WTC11 (cell line): ENCODE measurements at regions not wholly inside any gene's neighbourhood (a gene's known extent, or its start where the extent isn't known, plus 50 kb on each side); places are given as distances from the start of the nearest gene placed in this dataset.

Experiments
- ATAC-seq: fragments of 200-7000 bp; cut with Tn5 transposase; 2 replicates; pipeline ENCODE4 v1.10.0; 2021; ENCODE audit warnings: mild to moderate bottlenecking, moderate library complexity
- CTCF ChIA-PET: fragments of 300-600 bp; sonication (Branson Sonifier 250); formaldehyde crosslinking; loops from one replicate; lab custom pipeline; 2021; ENCODE audit warnings: antibody characterized with exemption; lab: Charles Lee
- POLR2A ChIA-PET: fragments of 350-600 bp; sonication (Branson Sonifier 250); formaldehyde crosslinking; loops from one replicate; lab custom pipeline; 2021; ENCODE audit warnings: antibody characterized with exemption; lab: Charles Lee
- DNase-seq: peaks from one replicate; pipeline ENCODE4 v3.0.0; 2021; ENCODE audit warnings: low spot score
- H3K27ac Mint-ChIP-seq: 2 replicates; pipeline ENCODE4 v1.8.0; 2021; ENCODE audit warnings: mixed read lengths
- H3K27me3 Mint-ChIP-seq: 2 replicates; pipeline ENCODE4 v1.8.0; 2021; ENCODE audit warnings: low read depth, mild to moderate bottlenecking, moderate library complexity, mixed read lengths
- H3K36me3 Mint-ChIP-seq: 2 replicates; pipeline ENCODE4 v1.8.0; 2021; ENCODE audit warnings: mixed read lengths
- H3K4me1 Mint-ChIP-seq: 2 replicates; pipeline ENCODE4 v1.8.0; 2022; ENCODE audit warnings: mixed read lengths
- H3K4me3 Mint-ChIP-seq: 2 replicates; pipeline ENCODE4 v1.8.0; 2021; ENCODE audit warnings: mild to moderate bottlenecking, moderate library complexity, mixed read lengths
- H3K9me3 Mint-ChIP-seq: 2 replicates; pipeline ENCODE4 v1.8.0; 2021; ENCODE audit warnings: mixed read lengths
- CREB1 ChIP-seq: sonication (generic); formaldehyde crosslinking; IDR thresholded peaks from 2 replicates; pipeline ENCODE4 v1.8.0; 2023; ENCODE audit warnings: mild to moderate bottlenecking, missing genetic modification reagents
- CREM ChIP-seq: sonication (generic); formaldehyde crosslinking; IDR thresholded peaks from 2 replicates; pipeline ENCODE4 v1.8.1; 2022; ENCODE audit warnings: mild to moderate bottlenecking, missing genetic modification reagents, moderate library complexity
- ELF4 ChIP-seq: sonication (generic); formaldehyde crosslinking; IDR thresholded peaks from 2 replicates; pipeline ENCODE4 v1.8.1; 2022; ENCODE audit warnings: low read depth, mild to moderate bottlenecking, moderate library complexity, missing genetic modification reagents
- ESRRA ChIP-seq: sonication (generic); formaldehyde crosslinking; IDR thresholded peaks from 2 replicates; pipeline ENCODE4 v1.8.1; 2022; ENCODE audit warnings: mild to moderate bottlenecking, missing genetic modification reagents, borderline replicate concordance
- FOXP1 ChIP-seq: sonication (generic); formaldehyde crosslinking; IDR thresholded peaks from 2 replicates; pipeline ENCODE4 v1.8.0; 2022; ENCODE audit warnings: missing genetic modification reagents, mild to moderate bottlenecking, moderate library complexity, borderline replicate concordance
- GABPB1 ChIP-seq: sonication (generic); formaldehyde crosslinking; IDR thresholded peaks from 2 replicates; pipeline ENCODE4 v1.8.1; 2023; ENCODE audit warnings: mild to moderate bottlenecking, missing genetic modification reagents
- HMGA2 ChIP-seq: fragments of 250-450 bp; sonication (Bioruptor Pico); IDR thresholded peaks from 2 replicates; pipeline ENCODE4 v1.4.0; 2021; ENCODE audit warnings: mild to moderate bottlenecking, moderate library complexity
- KAT7 ChIP-seq: sonication (generic); formaldehyde crosslinking; IDR thresholded peaks from 2 replicates; pipeline ENCODE4 v1.8.1; 2023; ENCODE audit warnings: missing genetic modification reagents, mild to moderate bottlenecking, borderline replicate concordance
- MYBL2 ChIP-seq: sonication (generic); formaldehyde crosslinking; IDR thresholded peaks from 2 replicates; pipeline ENCODE4 v1.8.1; 2023; ENCODE audit warnings: mild to moderate bottlenecking, moderate library complexity, missing genetic modification reagents
- NFE2L1 ChIP-seq: sonication (generic); formaldehyde crosslinking; IDR thresholded peaks from 2 replicates; pipeline ENCODE4 v1.8.1; 2023; ENCODE audit warnings: missing genetic modification reagents
- NR2C2 ChIP-seq: sonication (generic); formaldehyde crosslinking; IDR thresholded peaks from 2 replicates; pipeline ENCODE4 v1.8.0; 2022; ENCODE audit warnings: mild to moderate bottlenecking, missing genetic modification reagents
- PRRX2 ChIP-seq: fragments of 250-450 bp; sonication (Bioruptor Pico); IDR thresholded peaks from 2 replicates; pipeline ENCODE4 v1.8.0; 2021; ENCODE audit warnings: mild to moderate bottlenecking
- RORB ChIP-seq: fragments of 250-450 bp; sonication (Bioruptor Pico); IDR thresholded peaks from 2 replicates; pipeline ENCODE4 v1.9.0; 2021; ENCODE audit warnings: mild to moderate bottlenecking
- TEAD1 ChIP-seq: sonication (generic); formaldehyde crosslinking; IDR thresholded peaks from 2 replicates; pipeline ENCODE4 v1.8.0; 2022; ENCODE audit warnings: mild to moderate bottlenecking, missing genetic modification reagents
- ZNF219 ChIP-seq: sonication (generic); formaldehyde crosslinking; IDR thresholded peaks from 2 replicates; pipeline ENCODE4 v1.8.0; 2023; ENCODE audit warnings: missing genetic modification reagents, mild to moderate bottlenecking, borderline replicate concordance
- ZNF232 ChIP-seq: sonication (generic); formaldehyde crosslinking; IDR thresholded peaks from 2 replicates; pipeline ENCODE4 v1.8.0; 2022; ENCODE audit warnings: mild to moderate bottlenecking, missing genetic modification reagents
- ZNF263 ChIP-seq: sonication (generic); formaldehyde crosslinking; IDR thresholded peaks from 2 replicates; pipeline ENCODE4 v1.8.1; 2022; ENCODE audit warnings: low read depth, mild to moderate bottlenecking, moderate library complexity, missing genetic modification reagents
- TF ChIP-seq, protein P1 (sequence below): sonication (generic); formaldehyde crosslinking; IDR thresholded peaks from 2 replicates; pipeline ENCODE4 v1.8.1; 2023; ENCODE audit warnings: mild to moderate bottlenecking, moderate library complexity, missing genetic modification reagents
- TF ChIP-seq, protein P2 (sequence below): sonication (generic); formaldehyde crosslinking; IDR thresholded peaks from 2 replicates; pipeline ENCODE4 v1.8.1; 2022; ENCODE audit warnings: missing genetic modification reagents, borderline replicate concordance
- TF ChIP-seq, protein P3 (sequence below): sonication (generic); formaldehyde crosslinking; IDR thresholded peaks from 2 replicates; pipeline ENCODE4 v1.8.1; 2023; ENCODE audit warnings: mild to moderate bottlenecking, missing genetic modification reagents
- TF ChIP-seq, protein P4 (sequence below): sonication (generic); formaldehyde crosslinking; IDR thresholded peaks from 2 replicates; pipeline ENCODE4 v1.8.0; 2022; ENCODE audit warnings: missing genetic modification reagents
- TF ChIP-seq, protein P5 (sequence below): fragments of 250-450 bp; sonication (Bioruptor Pico); IDR thresholded peaks from 2 replicates; pipeline ENCODE4 v1.9.0; 2021; ENCODE audit warnings: mild to moderate bottlenecking
- TF ChIP-seq, protein P6 (sequence below): fragments of 250-450 bp; sonication (Bioruptor Pico); IDR thresholded peaks from 2 replicates; pipeline ENCODE4 v2.1.2; 2022; ENCODE audit warnings: mild to moderate bottlenecking, moderate library complexity

DNA sequence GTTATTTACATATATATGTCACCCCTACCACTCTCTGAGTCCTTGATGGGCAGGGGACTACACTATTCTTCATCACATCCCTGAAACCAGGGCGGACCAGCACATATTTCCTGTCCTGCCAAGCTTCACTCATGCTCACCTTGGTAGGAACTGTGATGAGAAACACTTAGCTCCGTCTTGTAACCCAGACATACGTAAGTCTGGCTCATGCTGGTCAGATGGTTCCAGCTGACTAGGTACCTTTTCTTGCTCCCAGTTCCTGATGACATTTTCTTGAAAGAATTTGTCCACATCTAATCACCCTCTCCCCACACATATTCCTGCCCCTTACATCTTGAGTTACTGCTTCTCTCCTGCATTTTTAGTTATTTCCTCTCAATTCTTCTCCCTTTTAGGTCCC lies 122.2 kb upstream of the MYLIP start:
- TF ChIP-seq, protein P1, sequence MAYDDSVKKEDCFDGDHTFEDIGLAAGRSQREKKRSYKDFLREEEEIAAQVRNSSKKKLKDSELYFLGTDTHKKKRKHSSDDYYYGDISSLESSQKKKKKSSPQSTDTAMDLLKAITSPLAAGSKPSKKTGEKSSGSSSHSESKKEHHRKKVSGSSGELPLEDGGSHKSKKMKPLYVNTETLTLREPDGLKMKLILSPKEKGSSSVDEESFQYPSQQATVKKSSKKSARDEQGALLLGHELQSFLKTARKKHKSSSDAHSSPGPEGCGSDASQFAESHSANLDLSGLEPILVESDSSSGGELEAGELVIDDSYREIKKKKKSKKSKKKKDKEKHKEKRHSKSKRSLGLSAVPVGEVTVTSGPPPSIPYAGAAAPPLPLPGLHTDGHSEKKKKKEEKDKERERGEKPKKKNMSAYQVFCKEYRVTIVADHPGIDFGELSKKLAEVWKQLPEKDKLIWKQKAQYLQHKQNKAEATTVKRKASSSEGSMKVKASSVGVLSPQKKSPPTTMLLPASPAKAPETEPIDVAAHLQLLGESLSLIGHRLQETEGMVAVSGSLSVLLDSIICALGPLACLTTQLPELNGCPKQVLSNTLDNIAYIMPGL (CRISPR knock-in tag), result no peak
- TF ChIP-seq NR2C2 (CRISPR knock-in tag), result no peak
- CTCF ChIA-PET, result no interaction called here
- DNase-seq (no peak), ATAC-seq (no peak)
- Mint-ChIP-seq H3K4me3 (no peak overlapping the region), H3K9me3 (peaks cover 9% of the 10 kb centered on the region), H3K4me1 (no peaks in the 10 kb centered on the region), H3K27me3 (no peaks in the 10 kb centered on the region), H3K27ac (no peak overlapping the region), H3K36me3 (peaks cover 2% of the 10 kb centered on the region; the same call in 1 of the 2 replicates)
- POLR2A ChIA-PET, result no interaction called here

DNA sequence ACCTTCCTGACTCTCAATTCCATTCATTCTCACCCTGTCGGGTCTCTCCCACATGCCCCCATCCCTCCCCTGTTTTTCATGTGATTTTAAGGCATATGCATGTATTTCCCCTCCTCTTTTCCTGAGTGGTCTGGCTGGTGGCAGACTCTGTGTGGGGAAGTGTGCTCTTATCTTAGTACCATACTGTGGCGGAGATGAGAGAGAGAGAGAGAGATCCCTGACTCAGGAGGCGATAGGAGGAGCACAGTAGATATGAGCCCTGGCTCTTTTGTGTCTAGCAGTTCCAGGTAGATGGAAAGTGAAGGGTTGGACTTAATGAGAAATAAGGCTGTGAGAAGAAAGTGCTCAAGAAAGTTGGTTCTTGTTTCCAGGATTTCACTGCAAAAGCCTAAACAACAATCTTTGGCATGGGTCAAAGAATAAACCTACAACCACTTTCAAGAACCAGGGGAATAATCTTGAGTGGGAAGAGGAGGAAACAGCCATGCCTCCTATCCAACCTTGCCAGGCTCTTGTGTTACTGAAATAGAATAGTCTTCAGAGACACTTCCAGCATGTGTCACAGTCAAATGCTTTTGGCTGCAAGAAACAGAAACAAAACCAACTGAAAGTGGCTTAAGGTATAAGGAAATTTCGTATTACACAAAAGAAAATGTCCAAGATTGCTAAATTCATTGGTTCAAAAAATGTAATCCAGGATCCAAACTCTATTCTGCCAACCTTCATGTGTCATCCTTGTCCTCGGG lies 123.8 kb upstream of the MYLIP start:
- no peaks in the 10 kb centered on the region for H3K27me3 Mint-ChIP-seq
- no peak for ATAC-seq

DNA sequence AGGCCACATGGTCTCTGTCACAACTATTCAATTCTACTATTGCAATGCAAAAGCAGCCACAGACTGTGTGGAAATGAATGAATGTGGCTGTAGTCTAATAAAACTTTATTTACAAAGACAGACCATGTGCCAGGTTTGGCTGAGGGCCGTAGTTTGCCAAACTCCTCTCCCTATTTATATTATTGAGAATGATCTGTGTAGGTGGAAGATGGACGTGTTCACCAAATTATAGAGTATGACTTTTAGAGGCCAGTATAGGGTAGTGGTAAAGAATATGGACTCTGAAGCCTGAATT lies 125.7 kb upstream of the MYLIP start:
- H3K36me3 Mint-ChIP-seq, result no peaks in the 10 kb centered on the region
- DNase-seq (no peak), ATAC-seq (no peak)
- no peak overlapping the region for H3K27ac Mint-ChIP-seq
- peaks cover 11% of the 10 kb centered on the region for H3K4me1 Mint-ChIP-seq
- no peak overlapping the region for H3K4me3 Mint-ChIP-seq
- no peaks in the 10 kb centered on the region for H3K27me3 Mint-ChIP-seq
- POLR2A ChIA-PET, result no interaction called here
- CTCF ChIA-PET, result no interaction called here
- H3K9me3 Mint-ChIP-seq, result peaks cover under 1% of the 10 kb centered on the region; the same call in 1 of the 2 replicates
- TF ChIP-seq ZNF219 (CRISPR knock-in tag) (no peak), FOXP1 (CRISPR knock-in tag) (no peak), HMGA2 (CRISPR knock-in tag) (no peak), NFE2L1 (CRISPR knock-in tag) (no peak), RORB (CRISPR knock-in tag) (no peak), MYBL2 (CRISPR knock-in tag) (no peak), TEAD1 (CRISPR knock-in tag) (no peak), PRRX2 (CRISPR knock-in tag) (no peak), CREM (CRISPR knock-in tag) (no peak), KAT7 (CRISPR knock-in tag) (no peak)
- TF ChIP-seq, protein P2, sequence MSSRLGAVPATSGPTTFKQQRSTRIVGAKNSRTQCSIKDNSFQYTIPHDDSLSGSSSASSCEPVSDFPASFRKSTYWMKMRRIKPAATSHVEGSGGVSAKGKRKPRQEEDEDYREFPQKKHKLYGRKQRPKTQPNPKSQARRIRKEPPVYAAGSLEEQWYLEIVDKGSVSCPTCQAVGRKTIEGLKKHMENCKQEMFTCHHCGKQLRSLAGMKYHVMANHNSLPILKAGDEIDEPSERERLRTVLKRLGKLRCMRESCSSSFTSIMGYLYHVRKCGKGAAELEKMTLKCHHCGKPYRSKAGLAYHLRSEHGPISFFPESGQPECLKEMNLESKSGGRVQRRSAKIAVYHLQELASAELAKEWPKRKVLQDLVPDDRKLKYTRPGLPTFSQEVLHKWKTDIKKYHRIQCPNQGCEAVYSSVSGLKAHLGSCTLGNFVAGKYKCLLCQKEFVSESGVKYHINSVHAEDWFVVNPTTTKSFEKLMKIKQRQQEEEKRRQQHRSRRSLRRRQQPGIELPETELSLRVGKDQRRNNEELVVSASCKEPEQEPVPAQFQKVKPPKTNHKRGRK (CRISPR knock-in tag), result no peak
- TF ChIP-seq, protein P3, sequence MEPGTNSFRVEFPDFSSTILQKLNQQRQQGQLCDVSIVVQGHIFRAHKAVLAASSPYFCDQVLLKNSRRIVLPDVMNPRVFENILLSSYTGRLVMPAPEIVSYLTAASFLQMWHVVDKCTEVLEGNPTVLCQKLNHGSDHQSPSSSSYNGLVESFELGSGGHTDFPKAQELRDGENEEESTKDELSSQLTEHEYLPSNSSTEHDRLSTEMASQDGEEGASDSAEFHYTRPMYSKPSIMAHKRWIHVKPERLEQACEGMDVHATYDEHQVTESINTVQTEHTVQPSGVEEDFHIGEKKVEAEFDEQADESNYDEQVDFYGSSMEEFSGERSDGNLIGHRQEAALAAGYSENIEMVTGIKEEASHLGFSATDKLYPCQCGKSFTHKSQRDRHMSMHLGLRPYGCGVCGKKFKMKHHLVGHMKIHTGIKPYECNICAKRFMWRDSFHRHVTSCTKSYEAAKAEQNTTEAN (CRISPR knock-in tag), result no peak
- TF ChIP-seq, protein P4, sequence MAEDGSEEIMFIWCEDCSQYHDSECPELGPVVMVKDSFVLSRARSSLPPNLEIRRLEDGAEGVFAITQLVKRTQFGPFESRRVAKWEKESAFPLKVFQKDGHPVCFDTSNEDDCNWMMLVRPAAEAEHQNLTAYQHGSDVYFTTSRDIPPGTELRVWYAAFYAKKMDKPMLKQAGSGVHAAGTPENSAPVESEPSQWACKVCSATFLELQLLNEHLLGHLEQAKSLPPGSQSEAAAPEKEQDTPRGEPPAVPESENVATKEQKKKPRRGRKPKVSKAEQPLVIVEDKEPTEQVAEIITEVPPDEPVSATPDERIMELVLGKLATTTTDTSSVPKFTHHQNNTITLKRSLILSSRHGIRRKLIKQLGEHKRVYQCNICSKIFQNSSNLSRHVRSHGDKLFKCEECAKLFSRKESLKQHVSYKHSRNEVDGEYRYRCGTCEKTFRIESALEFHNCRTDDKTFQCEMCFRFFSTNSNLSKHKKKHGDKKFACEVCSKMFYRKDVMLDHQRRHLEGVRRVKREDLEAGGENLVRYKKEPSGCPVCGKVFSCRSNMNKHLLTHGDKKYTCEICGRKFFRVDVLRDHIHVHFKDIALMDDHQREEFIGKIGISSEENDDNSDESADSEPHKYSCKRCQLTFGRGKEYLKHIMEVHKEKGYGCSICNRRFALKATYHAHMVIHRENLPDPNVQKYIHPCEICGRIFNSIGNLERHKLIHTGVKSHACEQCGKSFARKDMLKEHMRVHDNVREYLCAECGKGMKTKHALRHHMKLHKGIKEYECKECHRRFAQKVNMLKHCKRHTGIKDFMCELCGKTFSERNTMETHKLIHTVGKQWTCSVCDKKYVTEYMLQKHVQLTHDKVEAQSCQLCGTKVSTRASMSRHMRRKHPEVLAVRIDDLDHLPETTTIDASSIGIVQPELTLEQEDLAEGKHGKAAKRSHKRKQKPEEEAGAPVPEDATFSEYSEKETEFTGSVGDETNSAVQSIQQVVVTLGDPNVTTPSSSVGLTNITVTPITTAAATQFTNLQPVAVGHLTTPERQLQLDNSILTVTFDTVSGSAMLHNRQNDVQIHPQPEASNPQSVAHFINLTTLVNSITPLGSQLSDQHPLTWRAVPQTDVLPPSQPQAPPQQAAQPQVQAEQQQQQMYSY (CRISPR knock-in tag), result no peak
- TF ChIP-seq, protein P5, sequence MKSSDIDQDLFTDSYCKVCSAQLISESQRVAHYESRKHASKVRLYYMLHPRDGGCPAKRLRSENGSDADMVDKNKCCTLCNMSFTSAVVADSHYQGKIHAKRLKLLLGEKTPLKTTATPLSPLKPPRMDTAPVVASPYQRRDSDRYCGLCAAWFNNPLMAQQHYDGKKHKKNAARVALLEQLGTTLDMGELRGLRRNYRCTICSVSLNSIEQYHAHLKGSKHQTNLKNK (CRISPR knock-in tag), result no peak

More for the DNA sequence above, 123.8 kb upstream of the MYLIP start:
- POLR2A ChIA-PET, result no interaction called here
- DNase-seq, result no peak
- no peaks in the 10 kb centered on the region for H3K4me1 Mint-ChIP-seq
- H3K9me3 Mint-ChIP-seq, result peaks cover 8% of the 10 kb centered on the region
- H3K36me3 Mint-ChIP-seq, result peaks cover 2% of the 10 kb centered on the region; the same call in 1 of the 2 replicates
- H3K27ac Mint-ChIP-seq, result no peak overlapping the region
- H3K4me3 Mint-ChIP-seq, result no peak overlapping the region
- TF ChIP-seq GABPB1 (CRISPR knock-in tag) (no peak), ZNF232 (CRISPR knock-in tag) (no peak), CREB1 (CRISPR knock-in tag) (no peak), ESRRA (CRISPR knock-in tag) (no peak), ZNF263 (CRISPR knock-in tag) (no peak), ELF4 (no peak)
- TF ChIP-seq, protein P3 (CRISPR knock-in tag), result no peak
- TF ChIP-seq, protein P6, sequence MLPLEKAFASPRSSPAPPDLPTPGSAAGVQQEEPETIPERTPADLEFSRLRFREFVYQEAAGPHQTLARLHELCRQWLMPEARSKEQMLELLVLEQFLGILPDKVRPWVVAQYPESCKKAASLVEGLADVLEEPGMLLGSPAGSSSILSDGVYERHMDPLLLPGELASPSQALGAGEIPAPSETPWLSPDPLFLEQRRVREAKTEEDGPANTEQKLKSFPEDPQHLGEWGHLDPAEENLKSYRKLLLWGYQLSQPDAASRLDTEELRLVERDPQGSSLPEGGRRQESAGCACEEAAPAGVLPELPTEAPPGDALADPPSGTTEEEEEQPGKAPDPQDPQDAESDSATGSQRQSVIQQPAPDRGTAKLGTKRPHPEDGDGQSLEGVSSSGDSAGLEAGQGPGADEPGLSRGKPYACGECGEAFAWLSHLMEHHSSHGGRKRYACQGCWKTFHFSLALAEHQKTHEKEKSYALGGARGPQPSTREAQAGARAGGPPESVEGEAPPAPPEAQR (CRISPR knock-in tag), result no peak
- TF ChIP-seq, all 79 proteins: peak for 0
- CTCF ChIA-PET, result no interaction called here
